Globus pallidus (tissue), 1 donor: ENCODE measurements at regions not wholly inside any gene's neighbourhood (a gene's known extent, or its start where the extent isn't known, plus 50 kb on each side); places are given as distances from the start of the nearest gene placed in this dataset.

Experiments used
- DNase-seq: peaks from one replicate; pipeline ENCODE4 v3.0.0-alpha.2; 2015; ENCODE audit warnings: low spot score

DNA sequence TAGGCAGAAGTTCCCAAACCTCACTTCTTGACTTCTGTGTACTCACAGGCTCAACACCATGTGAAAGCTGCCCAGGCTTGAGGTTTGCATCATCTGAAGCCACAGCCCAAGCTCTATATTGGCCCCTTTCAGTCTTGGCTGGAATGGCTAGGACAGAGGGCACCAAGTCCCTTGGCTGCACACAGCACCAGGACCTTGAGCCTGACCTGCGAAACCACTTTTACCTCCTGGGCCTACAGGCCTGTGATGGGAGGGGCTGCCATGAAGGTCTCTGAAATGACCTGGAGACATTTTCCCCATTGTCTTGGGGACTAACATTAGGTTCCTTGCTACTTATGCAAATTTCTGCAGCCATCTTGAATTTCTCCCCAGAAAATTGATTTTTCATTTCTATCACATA, 288.3 kb upstream of the ZC3H12C start:
- no peak for DNase-seq

- DNase-seq, result no peak
Observed at GRCh38 chr11:109806205-109806604, 287.0 kb upstream of the ZC3H12C start.

DNA sequence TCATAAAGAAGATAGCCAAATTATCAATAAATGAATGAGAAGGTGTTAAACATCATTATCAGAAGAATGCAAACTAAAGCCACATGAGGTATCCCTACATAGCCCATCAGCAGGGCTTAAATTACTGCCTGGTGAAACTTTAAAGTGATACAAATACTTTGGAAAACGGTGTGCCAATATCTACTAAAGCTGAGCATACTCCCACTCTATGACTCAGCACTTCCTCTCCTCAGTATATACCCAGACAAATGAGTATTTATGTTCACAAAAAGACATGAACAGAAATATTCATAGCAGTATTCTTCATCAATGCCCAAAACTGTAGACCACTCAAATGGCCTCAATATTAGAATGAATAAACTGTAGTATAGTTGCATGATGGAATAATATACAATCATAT, 284.6 kb upstream of the ZC3H12C start:
- DNase-seq, result no peak

GRCh38 chr11:109814824-109815223, 278.4 kb upstream of the ZC3H12C start:
- DNase-seq, result no peak

- no peak for DNase-seq
Observed at GRCh38 chr11:109815500-109816150, 277.6 kb upstream of the ZC3H12C start.

DNA sequence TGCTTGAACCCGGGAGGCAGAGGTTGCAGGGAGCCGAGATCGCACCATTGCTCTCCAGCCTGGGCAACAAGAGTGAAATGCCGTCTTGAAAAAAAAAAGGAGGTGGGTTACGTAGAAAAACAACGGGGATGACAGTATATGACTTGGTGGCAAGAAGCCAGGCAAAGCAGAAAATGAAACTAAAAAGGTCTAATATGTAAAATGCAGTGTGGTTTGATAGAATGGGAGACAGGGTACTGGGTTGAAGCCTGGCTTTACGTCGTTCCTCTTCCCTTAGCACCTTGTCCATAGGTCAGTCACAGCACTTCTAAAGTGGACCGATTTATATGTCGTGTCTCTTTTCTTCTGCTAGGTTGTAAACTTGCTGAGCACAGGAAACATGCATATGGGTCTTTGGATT, 274.9 kb upstream of the ZC3H12C start:
- no peak for DNase-seq

GRCh38 chr11:109819410-109819809, 273.8 kb upstream of the ZC3H12C start:
- no peak for DNase-seq

GRCh38 chr11:109821511-109821910, 271.7 kb upstream of the ZC3H12C start:
- no peak for DNase-seq

DNA sequence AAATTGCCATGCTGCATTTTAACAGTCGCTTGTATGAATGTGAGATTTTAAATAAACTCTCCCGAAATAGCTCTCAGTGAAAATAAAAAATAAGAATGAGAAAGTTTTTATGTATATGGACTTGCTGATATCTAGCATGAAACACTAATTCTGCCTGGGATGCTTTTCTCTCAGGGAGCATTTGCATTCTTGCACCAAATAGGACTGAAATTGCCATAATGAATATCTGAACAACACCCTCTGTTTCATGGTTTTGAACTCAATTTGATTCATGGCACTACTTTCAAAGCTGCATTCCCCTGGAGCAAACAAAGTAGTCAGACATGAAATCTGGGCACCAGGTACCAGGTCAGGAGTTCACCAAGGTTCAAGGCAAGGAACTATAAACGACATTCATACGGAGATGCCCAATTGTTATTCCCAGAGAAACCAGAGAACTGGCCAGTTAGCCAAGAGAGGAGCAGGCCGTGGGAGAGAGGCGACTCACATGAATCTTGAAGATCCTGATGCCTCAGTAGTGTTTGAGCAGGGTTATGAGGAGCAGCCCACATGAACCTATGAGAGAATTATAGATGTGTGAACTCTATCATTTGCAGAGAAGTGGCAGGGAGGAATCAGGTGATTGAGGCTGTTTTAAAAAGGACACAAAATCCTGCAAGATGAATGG, 270.6 kb upstream of the ZC3H12C start:
- no peak for DNase-seq

GRCh38 chr11:109828387-109828786, 264.8 kb upstream of the ZC3H12C start:
- DNase-seq, result no peak

DNA sequence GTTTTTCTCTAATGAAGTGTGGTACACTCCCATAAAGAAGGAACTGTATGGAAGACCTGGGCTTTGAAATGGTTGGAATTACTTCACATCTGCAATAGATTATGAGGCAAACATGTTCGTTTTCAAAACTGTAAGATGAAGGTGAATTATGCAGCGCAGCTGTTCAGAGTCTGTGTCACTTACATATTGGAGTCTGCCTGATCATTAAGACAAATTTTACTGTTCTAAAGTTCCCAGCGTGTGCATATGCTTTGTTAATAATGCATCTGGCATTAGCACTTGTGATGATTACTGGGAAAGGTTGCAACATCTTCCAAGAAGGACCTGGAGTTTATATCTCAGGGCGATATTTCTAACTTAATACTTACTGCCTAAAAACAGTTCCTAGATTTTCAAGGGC, 255.2 kb upstream of the ZC3H12C start:
- no peak for DNase-seq

- DNase-seq, result no peak
Observed at GRCh38 chr11:109845437-109845836, 247.8 kb upstream of the ZC3H12C start.

DNA sequence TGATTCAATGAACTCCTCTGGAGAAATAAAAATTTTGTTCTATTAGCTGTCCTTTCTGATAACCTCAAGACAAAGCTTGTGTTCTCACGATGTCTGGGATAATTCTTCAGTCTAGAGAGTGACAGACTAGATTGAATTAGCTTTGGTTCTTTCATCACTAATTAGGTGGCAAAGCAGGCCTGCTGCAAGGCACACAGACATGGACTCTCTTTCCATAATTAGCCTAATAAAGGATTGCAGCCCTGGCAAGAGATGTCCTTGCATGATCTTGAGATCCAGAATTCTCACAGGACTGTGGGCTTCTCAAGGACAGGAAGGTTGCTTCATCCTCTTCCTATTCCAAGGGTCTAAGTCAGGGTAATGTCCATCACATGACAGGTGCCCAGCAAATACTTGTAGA, 245.6 kb upstream of the ZC3H12C start:
- no peak for DNase-seq

GRCh38 chr11:109849051-109849450, 244.1 kb upstream of the ZC3H12C start:
- DNase-seq, result no peak

- DNase-seq, result no peak
Observed at GRCh38 chr11:109849946-109850345, 243.2 kb upstream of the ZC3H12C start.

- no peak for DNase-seq
Observed at GRCh38 chr11:109851780-109852390, 241.3 kb upstream of the ZC3H12C start.

DNA sequence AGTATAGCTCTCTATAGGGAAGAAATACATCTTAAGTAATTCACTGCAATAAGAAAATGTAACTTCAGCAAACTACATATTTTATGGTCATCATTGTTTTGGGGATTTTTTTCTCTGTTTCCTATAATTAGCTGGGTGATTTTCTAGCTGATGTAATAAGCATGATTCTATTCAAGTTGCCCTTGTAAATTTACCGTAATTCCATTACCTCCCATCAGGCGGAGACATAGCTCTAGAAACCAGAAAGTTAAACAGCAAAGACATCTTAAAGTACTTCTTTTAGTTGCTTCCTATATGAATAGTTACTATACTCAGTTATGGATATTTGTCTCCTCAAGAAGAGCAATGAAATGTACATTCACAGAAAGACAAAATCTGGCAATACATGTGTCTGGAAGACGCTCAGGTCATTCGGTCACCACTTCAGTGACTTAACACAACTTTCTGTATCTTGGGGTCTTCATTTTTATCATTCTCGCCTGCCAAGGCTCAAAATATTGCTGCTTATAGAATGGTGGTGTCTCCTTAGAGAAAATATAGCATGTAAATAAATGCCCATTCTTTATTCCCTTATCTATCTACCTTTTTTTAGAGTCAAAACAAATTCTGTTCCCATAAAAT, 239.9 kb upstream of the ZC3H12C start:
- DNase-seq, result no peak

- no peak for DNase-seq
Observed at GRCh38 chr11:109854731-109855130, 238.5 kb upstream of the ZC3H12C start.

DNA sequence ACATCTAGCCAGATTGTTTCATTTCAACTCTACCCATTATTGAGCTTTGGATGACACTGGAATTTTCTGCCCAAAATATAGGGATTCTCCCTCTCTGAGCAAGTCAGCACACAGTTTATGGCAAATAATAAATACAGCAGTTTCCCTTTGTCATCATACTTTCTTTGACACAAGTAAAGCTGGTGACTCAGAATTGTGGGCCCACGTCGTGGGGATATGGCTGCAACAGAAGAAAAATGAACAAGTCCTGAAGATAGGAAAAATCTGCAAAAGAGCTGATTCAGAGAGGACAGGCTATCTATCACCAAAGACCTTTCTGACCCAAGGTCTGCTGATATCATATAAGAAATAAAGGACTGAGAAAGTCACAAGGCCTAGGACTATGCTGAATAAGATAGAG, 236.3 kb upstream of the ZC3H12C start:
- DNase-seq, result no peak

DNA sequence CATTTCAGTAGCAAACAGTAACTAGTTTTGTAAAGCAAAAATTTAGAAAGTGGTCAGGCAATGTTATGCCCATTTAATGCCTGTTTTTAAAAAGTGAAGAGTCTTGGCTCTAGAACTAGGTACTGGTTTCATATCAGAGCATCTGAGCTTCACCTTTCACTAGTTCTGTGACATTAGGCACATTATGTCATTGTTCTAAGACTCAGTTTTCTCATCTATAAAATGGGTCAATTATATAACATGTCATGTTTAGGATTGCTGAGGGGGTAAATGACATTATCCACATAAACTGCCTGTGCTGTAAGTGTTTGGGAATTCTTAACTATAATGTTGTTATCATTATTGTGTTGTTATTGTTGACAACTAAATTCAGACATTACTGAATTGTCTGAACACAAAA, 235.6 kb upstream of the ZC3H12C start:
- DNase-seq, result no peak

DNA sequence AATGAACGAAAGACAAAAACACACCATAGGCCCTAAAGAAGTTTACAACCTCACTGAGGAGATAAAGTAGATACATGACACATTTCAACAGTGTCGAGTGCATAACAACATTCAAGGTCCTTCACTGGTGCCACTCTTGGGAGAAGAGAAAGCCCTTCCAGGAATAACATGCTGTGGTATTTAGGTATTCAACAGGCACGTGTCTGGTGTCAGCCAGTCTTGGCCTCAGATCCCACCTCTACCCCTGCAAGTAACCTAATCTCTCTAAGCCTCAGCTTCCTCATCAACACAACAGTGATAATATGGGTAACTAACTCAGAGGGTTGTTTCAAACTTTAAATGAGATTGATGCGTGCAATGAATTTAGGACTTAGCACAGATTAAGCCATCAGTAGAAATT, 235.0 kb upstream of the ZC3H12C start:
- DNase-seq, result no peak

- no peak for DNase-seq
Observed at GRCh38 chr11:109859045-109859724, 234.0 kb upstream of the ZC3H12C start.

DNA sequence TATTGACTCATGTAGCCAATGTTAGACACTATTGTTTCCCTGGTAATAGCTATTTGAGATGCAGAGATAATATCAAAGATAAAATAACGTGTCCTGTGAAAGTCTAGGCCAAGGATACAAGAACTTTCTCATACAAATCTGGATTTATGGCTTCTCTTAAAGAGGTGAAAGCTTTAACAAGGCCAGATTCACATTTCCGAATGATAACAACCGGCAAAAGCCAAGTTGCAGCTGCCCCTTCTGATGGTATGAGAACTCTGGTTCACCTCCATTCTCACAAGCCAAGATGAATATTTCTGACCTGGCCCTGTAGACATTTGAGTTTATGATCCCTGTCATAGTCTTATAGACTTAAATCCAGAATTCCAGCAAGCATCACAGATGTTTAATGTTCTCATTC, 230.4 kb upstream of the ZC3H12C start:
- DNase-seq, result no peak
